GM23248 (cell line): ENCODE measurements at regions not wholly inside any gene's neighbourhood (a gene's known extent, or its start where the extent isn't known, plus 50 kb on each side); places are given as distances from the start of the nearest gene placed in this dataset.

Experiments used
- EZH2 ChIP-seq: fragments of 200-600 bp; sonication (generic); IDR thresholded peaks from 2 replicates; pipeline ENCODE4 v1.6.1; 2018; ENCODE audit warnings: antibody characterized with exemption, mild to moderate bottlenecking; ENCODE audit not compliant: insufficient read depth, poor library complexity, severe bottlenecking
- EZH2phosphoT487 ChIP-seq: fragments of 200-600 bp; sonication (generic); IDR thresholded peaks from 2 replicates; pipeline ENCODE4 v1.6.1; 2018; ENCODE audit warnings: antibody characterized with exemption, moderate library complexity, mild to moderate bottlenecking, low read depth; ENCODE audit not compliant: insufficient read depth

- TF ChIP-seq EZH2, result no peak
- no peak for TF ChIP-seq EZH2phosphoT487
These were observed 55.8 kb downstream of the IGF2 start for GRCh38 chr11:2083411-2083810.
